ENCODE measurements at regions not wholly inside any gene's neighbourhood (a gene's known extent, or its start where the extent isn't known, plus 50 kb on each side); places are given as distances from the start of the nearest gene placed in this dataset.

- TF ChIP-seq, protein P1, sequence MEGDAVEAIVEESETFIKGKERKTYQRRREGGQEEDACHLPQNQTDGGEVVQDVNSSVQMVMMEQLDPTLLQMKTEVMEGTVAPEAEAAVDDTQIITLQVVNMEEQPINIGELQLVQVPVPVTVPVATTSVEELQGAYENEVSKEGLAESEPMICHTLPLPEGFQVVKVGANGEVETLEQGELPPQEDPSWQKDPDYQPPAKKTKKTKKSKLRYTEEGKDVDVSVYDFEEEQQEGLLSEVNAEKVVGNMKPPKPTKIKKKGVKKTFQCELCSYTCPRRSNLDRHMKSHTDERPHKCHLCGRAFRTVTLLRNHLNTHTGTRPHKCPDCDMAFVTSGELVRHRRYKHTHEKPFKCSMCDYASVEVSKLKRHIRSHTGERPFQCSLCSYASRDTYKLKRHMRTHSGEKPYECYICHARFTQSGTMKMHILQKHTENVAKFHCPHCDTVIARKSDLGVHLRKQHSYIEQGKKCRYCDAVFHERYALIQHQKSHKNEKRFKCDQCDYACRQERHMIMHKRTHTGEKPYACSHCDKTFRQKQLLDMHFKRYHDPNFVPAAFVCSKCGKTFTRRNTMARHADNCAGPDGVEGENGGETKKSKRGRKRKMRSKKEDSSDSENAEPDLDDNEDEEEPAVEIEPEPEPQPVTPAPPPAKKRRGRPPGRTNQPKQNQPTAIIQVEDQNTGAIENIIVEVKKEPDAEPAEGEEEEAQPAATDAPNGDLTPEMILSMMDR (IDR thresholded peaks at IDR 0.05), result no peak
- no peak for TF ChIP-seq POLR2A (IDR thresholded peaks at IDR 0.05)
These were observed 266.4 kb upstream of the PRDM1 start for GRCh38 chr6:105819745-105820144.

Measured in testis (tissue), 2 donors.